Esophagus squamous epithelium (tissue), 5 donors: ENCODE measurements at regions not wholly inside any gene's neighbourhood (a gene's known extent, or its start where the extent isn't known, plus 50 kb on each side); places are given as distances from the start of the nearest gene placed in this dataset.

Experiments
- DNase-seq: peaks from one replicate; lab custom pipeline; 2025; lab: John Stamatoyannopoulos, UW
- H3K27ac ChIP-seq, 4 donors: fragments of 200-600 bp; sonication (generic); one replicate each; pipeline ENCODE4 v1.5.1; 2016 to 2019; ENCODE audit warnings: mild to moderate bottlenecking in 1 of 4
- H3K27me3 ChIP-seq, 4 donors: fragments of 200-600 bp; sonication (generic); 1 replicate in 3 of 4; 2 replicates in 1 of 4; pipeline versions ENCODE4 v1.5.1 to v1.6.0; 2017 to 2021; ENCODE audit warnings: antibody characterized with exemption in 1 of 4
- H3K36me3 ChIP-seq, 3 donors: fragments of 200-600 bp; sonication (generic); one replicate each; pipeline ENCODE4 v1.5.1; 2016 to 2019
- H3K4me1 ChIP-seq, 3 donors: fragments of 200-600 bp; sonication (generic); one replicate each; pipeline ENCODE4 v1.5.1; 2017 to 2019
- H3K4me3 ChIP-seq, 4 donors: fragments of 200-600 bp; sonication (generic); 1 replicate in 3 of 4; 2 replicates in 1 of 4; pipeline ENCODE4 v1.5.1; 2016 to 2019; ENCODE audit warnings: mild to moderate bottlenecking in 2 of 4, moderate library complexity in 1 of 4
- H3K9me3 ChIP-seq, 3 donors: fragments of 200-600 bp; sonication (generic); one replicate each; pipeline ENCODE4 v1.5.1; 2016 to 2019
- POLR2A ChIP-seq, 4 donors: fragments of 450-650 bp; IDR thresholded peaks; one replicate each; pipeline ENCODE4 v1.6.1; 2017; ENCODE audit warnings: antibody characterized with exemption in 4 of 4, mild to moderate bottlenecking in 4 of 4, moderate library complexity in 3 of 4
- WGBS, 2 donors: methylation state at CpG; one replicate each; pipeline ENCODE4 v1.1.5; 2018; 5-methylcytosine and 5-hydroxymethylcytosine counted together
- intact Hi-C: fragments of 100-400 bp; cut with DNase I; formaldehyde crosslinking; loops from one replicate; pipeline ENCODE4 v1.15.0; 2022
- TF ChIP-seq, protein P1 (sequence below), 6 experiments: fragments of 450-650 bp in 4 of 6; fragments of 200-600 bp in 2 of 6; sonication (generic) in 2 of 6; IDR thresholded peaks; one replicate each; pipeline ENCODE4 v1.5.1; 2016 to 2019; ENCODE audit warnings: antibody characterized with exemption in 6 of 6, mild to moderate bottlenecking in 4 of 6, moderate library complexity in 4 of 6
- donor health status: DM: yes; HTN: yes; CAD: no.

DNA sequence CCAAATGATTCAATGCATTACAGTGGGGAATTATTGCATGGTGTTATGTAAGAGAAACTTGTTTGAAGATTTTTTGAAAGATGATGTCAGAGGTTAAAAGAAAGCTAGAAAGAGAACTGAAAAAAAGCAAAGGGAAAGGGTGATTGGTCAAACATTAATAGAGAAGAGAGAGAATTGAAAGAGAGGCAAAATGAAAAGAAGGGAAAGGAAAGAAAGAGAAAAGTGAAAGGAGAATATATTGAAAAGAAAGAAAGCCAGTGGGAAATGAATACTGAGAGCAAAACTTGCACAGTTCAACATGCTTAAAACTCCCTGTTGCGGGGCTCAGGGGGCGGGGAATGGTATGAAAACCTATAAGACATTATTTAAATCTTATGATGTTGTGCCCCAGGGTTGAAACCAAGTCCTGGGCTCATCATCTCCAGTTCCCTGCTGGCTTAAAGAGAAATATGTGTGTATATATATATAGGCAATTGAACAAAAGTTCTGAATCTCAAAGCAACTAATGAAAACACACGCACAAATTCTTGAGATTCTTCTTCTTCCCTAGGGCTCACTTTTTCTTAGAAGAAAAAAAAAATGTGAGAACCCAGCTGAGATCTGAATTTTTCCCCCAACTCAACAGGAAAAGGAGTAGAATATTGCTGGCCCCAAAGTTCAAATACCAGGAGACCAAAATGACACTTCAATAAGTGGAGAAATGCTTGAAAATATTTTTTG lies 2045.9 kb upstream of the CELF4 start:
- Histone ChIP-seq H3K9me3 (no peaks in the 10 kb centered on the region), H3K27me3 (no peaks in the 10 kb centered on the region), H3K4me1 (no peaks in the 10 kb centered on the region), H3K36me3 (no peaks in the 10 kb centered on the region), H3K27ac (no peak overlapping the region), H3K4me3 (no peak overlapping the region)
- TF ChIP-seq, protein P1, sequence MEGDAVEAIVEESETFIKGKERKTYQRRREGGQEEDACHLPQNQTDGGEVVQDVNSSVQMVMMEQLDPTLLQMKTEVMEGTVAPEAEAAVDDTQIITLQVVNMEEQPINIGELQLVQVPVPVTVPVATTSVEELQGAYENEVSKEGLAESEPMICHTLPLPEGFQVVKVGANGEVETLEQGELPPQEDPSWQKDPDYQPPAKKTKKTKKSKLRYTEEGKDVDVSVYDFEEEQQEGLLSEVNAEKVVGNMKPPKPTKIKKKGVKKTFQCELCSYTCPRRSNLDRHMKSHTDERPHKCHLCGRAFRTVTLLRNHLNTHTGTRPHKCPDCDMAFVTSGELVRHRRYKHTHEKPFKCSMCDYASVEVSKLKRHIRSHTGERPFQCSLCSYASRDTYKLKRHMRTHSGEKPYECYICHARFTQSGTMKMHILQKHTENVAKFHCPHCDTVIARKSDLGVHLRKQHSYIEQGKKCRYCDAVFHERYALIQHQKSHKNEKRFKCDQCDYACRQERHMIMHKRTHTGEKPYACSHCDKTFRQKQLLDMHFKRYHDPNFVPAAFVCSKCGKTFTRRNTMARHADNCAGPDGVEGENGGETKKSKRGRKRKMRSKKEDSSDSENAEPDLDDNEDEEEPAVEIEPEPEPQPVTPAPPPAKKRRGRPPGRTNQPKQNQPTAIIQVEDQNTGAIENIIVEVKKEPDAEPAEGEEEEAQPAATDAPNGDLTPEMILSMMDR (IDR thresholded peaks at IDR 0.05): no peak
- TF ChIP-seq POLR2A (IDR thresholded peaks at IDR 0.05): no peak
- DNase-seq: no peak
- WGBS, 2 donors: 78% methylated on average over 3 of the region's 3 CpGs
- intact Hi-C loops: no loop called here

DNA sequence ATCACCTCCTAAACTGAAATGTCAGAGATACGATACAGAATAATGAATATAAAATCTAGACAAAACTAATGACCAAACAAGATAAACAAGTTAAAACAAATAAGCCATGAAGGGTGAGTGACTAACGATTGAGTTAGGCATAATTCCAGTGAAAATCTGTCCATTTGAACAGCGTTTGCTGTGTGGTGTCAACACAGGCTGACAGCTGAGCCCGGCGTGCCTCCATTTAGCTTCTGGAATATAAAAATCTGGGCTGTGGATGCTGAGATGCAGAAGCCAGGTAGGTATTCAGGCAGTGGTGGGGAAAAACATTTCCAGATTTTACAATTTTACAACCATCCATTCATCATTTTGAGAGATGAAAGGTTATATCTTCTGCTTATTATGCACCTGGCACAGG lies 2041.4 kb upstream of the CELF4 start:
- Histone ChIP-seq H3K9me3 (no peaks in the 10 kb centered on the region), H3K4me1 (no peaks in the 10 kb centered on the region), H3K4me3 (no peak overlapping the region), H3K27ac (no peak overlapping the region), H3K27me3 (no peaks in the 10 kb centered on the region), H3K36me3 (no peaks in the 10 kb centered on the region)
- 56 to 61% methylated on average over 5 of the region's 5 CpGs for whole genome bisulfite sequencing, 2 donors
- DNase-seq: no peak
- TF ChIP-seq POLR2A (IDR thresholded peaks at IDR 0.05): no peak
- intact Hi-C loops: no loop called here

DNA sequence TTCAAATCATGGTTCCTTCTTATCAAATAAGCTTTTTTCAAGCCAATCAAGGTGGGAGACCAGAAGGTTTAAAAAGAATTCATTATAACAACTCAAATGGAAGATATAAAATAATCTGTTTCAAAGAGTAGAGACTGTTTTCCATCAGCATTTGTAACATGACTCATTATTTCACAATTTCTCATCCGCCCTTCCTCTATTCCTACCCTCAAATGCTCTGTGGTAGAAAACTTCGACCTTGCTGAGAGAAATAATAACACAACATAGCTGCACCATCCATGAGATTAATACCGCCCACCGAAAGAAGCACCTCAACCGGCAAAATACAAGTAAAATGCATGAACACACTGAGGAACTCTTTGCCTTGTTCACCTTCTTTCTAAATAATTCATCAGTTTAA lies 2039.2 kb upstream of the CELF4 start:
- 74 to 85% methylated on average over 5 of the region's 5 CpGs for WGBS, 2 donors

DNA sequence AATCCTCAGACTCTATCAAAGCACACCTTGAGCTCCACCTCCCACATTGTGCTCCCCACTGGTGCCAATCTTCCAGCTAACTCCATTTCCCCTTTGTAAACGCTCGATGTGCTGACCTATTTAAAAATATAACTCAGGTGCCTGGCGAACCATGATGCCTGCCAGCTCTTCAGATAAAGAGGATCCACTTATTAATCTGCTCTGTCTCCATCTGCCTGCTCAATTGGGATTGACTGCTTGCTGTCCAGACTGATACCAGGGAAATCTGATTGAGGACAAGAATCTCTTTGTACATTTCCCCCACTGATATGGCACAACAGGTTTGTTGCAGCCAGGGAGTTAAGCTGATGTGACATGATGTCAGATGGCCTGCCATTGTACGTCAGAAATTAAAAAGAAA lies 2036.5 kb upstream of the CELF4 start:
- WGBS, 2 donors: 83 to 94% methylated on average over 4 of the region's 4 CpGs
- H3K4me1 ChIP-seq: peaks cover 0 to 13% (median 0%) of the 10 kb centered on the region in 3 donors
- H3K27me3 ChIP-seq: no peaks in the 10 kb centered on the region
- H3K9me3 ChIP-seq: no peaks in the 10 kb centered on the region
- no peak overlapping the region for H3K4me3 ChIP-seq
- H3K27ac ChIP-seq: no peak overlapping the region
- H3K36me3 ChIP-seq: no peaks in the 10 kb centered on the region
- intact Hi-C loops: no loop called here
- no peak for DNase-seq
- TF ChIP-seq, protein P1 (IDR thresholded peaks at IDR 0.05): no peak
- no peak for TF ChIP-seq POLR2A (IDR thresholded peaks at IDR 0.05)

More for the DNA sequence above, 2039.2 kb upstream of the CELF4 start:
- H3K27ac ChIP-seq: no peak overlapping the region
- no peaks in the 10 kb centered on the region for H3K9me3 ChIP-seq
- no peaks in the 10 kb centered on the region for H3K4me1 ChIP-seq
- H3K4me3 ChIP-seq: no peak overlapping the region
- no peak for DNase-seq
- H3K27me3 ChIP-seq: no peaks in the 10 kb centered on the region
- intact Hi-C loops: no loop called here
- no peak for TF ChIP-seq POLR2A (IDR thresholded peaks at IDR 0.05)
- TF ChIP-seq, protein P1 (IDR thresholded peaks at IDR 0.05): no peak
- no peaks in the 10 kb centered on the region for H3K36me3 ChIP-seq

DNA sequence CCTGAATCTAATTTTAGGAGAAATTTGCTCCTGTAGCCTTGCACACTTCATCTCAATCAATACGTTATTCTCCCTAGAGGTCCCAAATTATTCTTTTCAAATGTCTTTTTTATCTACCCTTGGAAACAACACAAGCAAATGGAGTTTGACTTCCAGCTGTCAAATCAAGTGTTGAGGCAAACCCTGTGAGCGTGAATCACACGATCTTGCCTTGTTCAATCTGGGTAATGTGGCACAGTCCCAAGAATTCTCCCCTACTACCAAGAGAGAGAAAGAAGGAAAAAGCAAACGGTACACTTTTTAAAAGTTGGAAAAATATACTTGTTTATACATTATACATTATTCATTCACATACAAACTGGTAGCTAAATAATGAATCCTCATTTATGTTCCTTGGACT lies 2035.3 kb upstream of the CELF4 start:
- no peaks in the 10 kb centered on the region for H3K36me3 ChIP-seq
- no peaks in the 10 kb centered on the region for H3K27me3 ChIP-seq
- H3K27ac ChIP-seq: no peak overlapping the region
- intact Hi-C loops: no loop called here
- H3K9me3 ChIP-seq: no peaks in the 10 kb centered on the region
- no peak for DNase-seq
- 68 to 75% methylated on average over 4 of the region's 4 CpGs for WGBS, 2 donors
- H3K4me3 ChIP-seq: no peak overlapping the region
- H3K4me1 ChIP-seq: peaks cover 0 to 13% (median 0%) of the 10 kb centered on the region in 3 donors
- no peak for TF ChIP-seq POLR2A (IDR thresholded peaks at IDR 0.05)
- TF ChIP-seq, protein P1 (IDR thresholded peaks at IDR 0.05): no peak
